ENCODE measurements at regions not wholly inside any gene's neighbourhood (a gene's known extent, or its start where the extent isn't known, plus 50 kb on each side); places are given as distances from the start of the nearest gene placed in this dataset.

GRCh38 chr6:154890874-154891273 lies 104.2 kb upstream of the TIAM2 start:
- Histone ChIP-seq H3K27ac (no peak overlapping the region), H3K36me3 (no peaks in the 10 kb centered on the region), H3K4me3 (no peak overlapping the region), H3K4me1 (no peaks in the 10 kb centered on the region), H3K9me3 (no peaks in the 10 kb centered on the region), H3K27me3 (ENCODE audit: low read depth) (no peaks in the 10 kb centered on the region)
- TF ChIP-seq CTCF (IDR thresholded peaks at IDR 0.05), result no peak
- no peak for ATAC-seq
- intact Hi-C loops (cut with DNase I), result no loop called here
- no peak for DNase-seq

GRCh38 chr6:154891901-154892300 lies 103.2 kb upstream of the TIAM2 start:
- intact Hi-C loops (cut with DNase I), result no loop called here
- DNase-seq, result no peak
- TF ChIP-seq CTCF (IDR thresholded peaks at IDR 0.05), result no peak
- Histone ChIP-seq H3K4me3 (no peak overlapping the region), H3K27me3 (ENCODE audit: low read depth) (no peaks in the 10 kb centered on the region), H3K4me1 (no peaks in the 10 kb centered on the region), H3K27ac (no peak overlapping the region), H3K9me3 (no peaks in the 10 kb centered on the region), H3K36me3 (no peaks in the 10 kb centered on the region)
- no peak for ATAC-seq

GRCh38 chr6:154893917-154894316 lies 101.2 kb upstream of the TIAM2 start:
- intact Hi-C loops (cut with DNase I), result no loop called here
- Histone ChIP-seq H3K4me3 (no peak overlapping the region), H3K36me3 (peaks cover 7% of the 10 kb centered on the region), H3K9me3 (no peaks in the 10 kb centered on the region), H3K27me3 (ENCODE audit: low read depth) (no peaks in the 10 kb centered on the region), H3K4me1 (no peaks in the 10 kb centered on the region), H3K27ac (no peak overlapping the region)
- no peak for TF ChIP-seq CTCF (IDR thresholded peaks at IDR 0.05)
- ATAC-seq, result no peak
- no peak for DNase-seq

- Histone ChIP-seq H3K36me3 (peaks cover 7% of the 10 kb centered on the region), H3K9me3 (no peaks in the 10 kb centered on the region), H3K27me3 (ENCODE audit: low read depth) (no peaks in the 10 kb centered on the region), H3K4me1 (no peaks in the 10 kb centered on the region), H3K27ac (no peak overlapping the region), H3K4me3 (no peak overlapping the region)
- TF ChIP-seq CTCF (IDR thresholded peaks at IDR 0.05), result no peak
- intact Hi-C loops (cut with DNase I), result no loop called here
- DNase-seq (no peak), ATAC-seq (peak in 1 of 2 donors; percentile 51)
Measured at GRCh38 chr6:154894902-154895301, 100.2 kb upstream of the TIAM2 start.

GRCh38 chr6:154895841-154896240 lies 99.3 kb upstream of the TIAM2 start:
- Histone ChIP-seq H3K4me1 (no peaks in the 10 kb centered on the region), H3K27ac (no peak overlapping the region), H3K36me3 (peaks cover 7% of the 10 kb centered on the region), H3K9me3 (no peaks in the 10 kb centered on the region), H3K4me3 (no peak overlapping the region), H3K27me3 (ENCODE audit: low read depth) (no peaks in the 10 kb centered on the region)
- intact Hi-C loops (cut with DNase I), result no loop called here
- TF ChIP-seq CTCF (IDR thresholded peaks at IDR 0.05), result no peak
- no peak for ATAC-seq
- DNase-seq, result no peak

- Histone ChIP-seq H3K4me1 (no peaks in the 10 kb centered on the region), H3K27me3 (ENCODE audit: low read depth) (no peaks in the 10 kb centered on the region), H3K9me3 (no peaks in the 10 kb centered on the region), H3K36me3 (peaks cover 7% of the 10 kb centered on the region), H3K4me3 (no peak overlapping the region), H3K27ac (no peak overlapping the region)
- intact Hi-C loops (cut with DNase I), result no loop called here
- DNase-seq, result no peak
- no peak for TF ChIP-seq CTCF (IDR thresholded peaks at IDR 0.05)
- no peak for ATAC-seq
Measured at GRCh38 chr6:154898821-154899220, 96.3 kb upstream of the TIAM2 start.

Data from lower lobe of right lung (tissue), 2 donors.